Smooth muscle cell (in vitro differentiated cells): ENCODE measurements at regions not wholly inside any gene's neighbourhood (a gene's known extent, or its start where the extent isn't known, plus 50 kb on each side); places are given as distances from the start of the nearest gene placed in this dataset.

ENCODE experiments used
- DNase-seq: peaks from one replicate; lab custom pipeline; 2025; ENCODE audit not compliant: unreplicated experiment; lab: John Stamatoyannopoulos, UW
- H2AFZ ChIP-seq: fragments of 200-600 bp; sonication (generic); 2 replicates; pipeline ENCODE4 v1.6.0; 2016; ENCODE audit warnings: antibody characterized with exemption, low read depth, mild to moderate bottlenecking
- H3F3A ChIP-seq: fragments of 200-600 bp; sonication (generic); 2 replicates; pipeline ENCODE4 v1.6.0; 2017; ENCODE audit warnings: antibody characterized with exemption, low read depth
- H3K27ac ChIP-seq: fragments of 200-600 bp; sonication (generic); 2 replicates; pipeline ENCODE4 v1.5.1; 2016; ENCODE audit warnings: low read depth, mild to moderate bottlenecking
- H3K27me3 ChIP-seq: fragments of 200-600 bp; sonication (generic); 2 replicates; pipeline ENCODE4 v1.6.1; 2016; ENCODE audit warnings: low read depth, mild to moderate bottlenecking
- H3K36me3 ChIP-seq: fragments of 200-600 bp; sonication (generic); 2 replicates; pipeline ENCODE4 v1.5.1; 2016; ENCODE audit warnings: low read depth
- H3K4me1 ChIP-seq: fragments of 200-600 bp; sonication (generic); 2 replicates; pipeline ENCODE4 v1.5.1; 2016; ENCODE audit warnings: low read depth
- H3K4me2 ChIP-seq: fragments of 200-600 bp; sonication (generic); 2 replicates; pipeline ENCODE4 v1.6.0; 2016; ENCODE audit warnings: mild to moderate bottlenecking
- H3K4me3 ChIP-seq: fragments of 200-600 bp; sonication (generic); 2 replicates; pipeline ENCODE4 v1.5.1; 2016; ENCODE audit warnings: mild to moderate bottlenecking
- H3K79me2 ChIP-seq: fragments of 200-600 bp; sonication (generic); 2 replicates; pipeline ENCODE4 v1.6.0; 2016; ENCODE audit warnings: low read depth, mild to moderate bottlenecking
- H3K9ac ChIP-seq: fragments of 200-600 bp; sonication (generic); 2 replicates; pipeline ENCODE4 v1.6.0; 2016; ENCODE audit warnings: low read depth
- H3K9me3 ChIP-seq: fragments of 200-600 bp; sonication (generic); replicated peaks from 2 replicates; pipeline ENCODE4 v1.5.1; 2016; ENCODE audit warnings: low read depth
- H4K20me1 ChIP-seq: fragments of 200-600 bp; sonication (generic); 2 replicates; pipeline ENCODE4 v1.6.0; 2016; ENCODE audit warnings: low read depth
- CTCF ChIP-seq: fragments of 200-600 bp; sonication (generic); IDR thresholded peaks from 2 replicates; pipeline ENCODE4 v1.5.1; 2017; ENCODE audit warnings: borderline replicate concordance, mild to moderate bottlenecking, antibody characterized with exemption; ENCODE audit not compliant: insufficient read depth, poor library complexity, severe bottlenecking
- WGBS: methylation state at CpG from one replicate; pipeline ENCODE4 v1.1.7; 2016; ENCODE audit warnings: low lambda C conversion rate; 5-methylcytosine and 5-hydroxymethylcytosine counted together

DNA sequence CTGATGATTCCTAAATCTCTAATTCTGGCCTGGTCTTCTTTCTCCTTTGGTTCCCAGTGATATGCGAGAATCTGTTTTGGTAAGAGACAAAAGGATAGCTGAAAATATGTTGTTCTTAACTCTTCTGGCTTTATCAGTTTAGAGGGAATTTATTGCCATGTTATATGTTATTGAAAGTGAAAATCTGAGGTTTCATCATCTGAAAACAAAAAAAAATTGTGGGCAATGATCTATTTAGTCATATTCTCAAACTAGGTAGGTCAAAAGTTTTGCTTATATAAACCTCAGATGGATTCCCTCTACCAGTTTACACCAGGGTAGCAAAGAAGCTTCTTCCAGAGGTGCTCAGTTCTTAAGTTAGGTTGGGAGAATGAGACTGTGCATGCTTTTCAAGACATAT lies 103.6 kb downstream of the ITM2A start:
- H3K9me3 ChIP-seq: no peaks in the 10 kb centered on the region
- H3F3A ChIP-seq: no peaks in the 10 kb centered on the region
- 81% methylated on average over 1 of the region's 1 CpG for WGBS
- H3K9ac ChIP-seq: no peak overlapping the region
- H4K20me1 ChIP-seq: no peaks in the 10 kb centered on the region
- no peak overlapping the region for H3K4me2 ChIP-seq
- DNase-seq: no peak
- no peaks in the 10 kb centered on the region for H3K27me3 ChIP-seq
- H3K36me3 ChIP-seq: no peaks in the 10 kb centered on the region
- no peaks in the 10 kb centered on the region for H3K4me1 ChIP-seq
- H2AFZ ChIP-seq: no peak overlapping the region
- no peaks in the 10 kb centered on the region for H3K79me2 ChIP-seq
- TF ChIP-seq CTCF: no peak
- no peak overlapping the region for H3K4me3 ChIP-seq
- no peak overlapping the region for H3K27ac ChIP-seq

DNA sequence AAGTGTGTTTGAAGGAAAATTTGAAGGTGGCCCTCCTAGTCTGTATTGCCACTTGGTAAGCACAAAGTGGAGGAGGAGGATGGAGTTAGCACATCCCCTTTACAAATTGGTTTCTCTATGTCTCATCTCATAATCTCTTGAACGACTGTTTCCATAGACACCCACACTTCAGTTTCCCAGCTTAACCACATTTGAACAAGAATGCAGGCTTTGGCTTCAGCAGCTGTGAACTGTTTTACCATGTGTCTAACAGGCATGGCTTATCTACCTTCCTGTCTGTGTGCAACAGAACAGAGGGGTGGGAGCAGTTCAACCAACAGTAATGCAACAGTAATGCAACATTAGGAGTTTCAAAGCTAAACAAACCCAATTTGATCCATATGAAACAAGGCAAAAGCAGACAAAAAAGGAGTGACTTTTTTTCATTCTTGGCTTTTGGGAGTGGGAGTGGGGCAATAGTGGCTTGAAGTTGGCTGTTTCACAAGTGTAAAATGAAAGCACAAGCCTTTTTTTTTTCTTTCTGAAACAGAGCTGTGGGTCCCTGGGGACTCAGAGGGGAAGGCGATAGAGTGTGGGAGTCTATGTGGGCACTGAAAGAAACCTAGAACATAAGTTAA lies 108.0 kb downstream of the ITM2A start:
- Histone ChIP-seq H3K4me2 (peak overlapping the region; percentile 42), H3K4me1 (no peaks in the 10 kb centered on the region), H3K4me3 (no peak overlapping the region), H4K20me1 (no peaks in the 10 kb centered on the region), H3K36me3 (no peaks in the 10 kb centered on the region), H3K9me3 (no peaks in the 10 kb centered on the region), H3K9ac (no peak overlapping the region), H3F3A (no peaks in the 10 kb centered on the region), H3K79me2 (no peaks in the 10 kb centered on the region), H3K27me3 (no peaks in the 10 kb centered on the region), H2AFZ (no peak overlapping the region), H3K27ac (no peak overlapping the region)
- WGBS: 39% methylated on average over 2 of the region's 2 CpGs
- DNase-seq: no peak
- TF ChIP-seq CTCF: no peak

DNA sequence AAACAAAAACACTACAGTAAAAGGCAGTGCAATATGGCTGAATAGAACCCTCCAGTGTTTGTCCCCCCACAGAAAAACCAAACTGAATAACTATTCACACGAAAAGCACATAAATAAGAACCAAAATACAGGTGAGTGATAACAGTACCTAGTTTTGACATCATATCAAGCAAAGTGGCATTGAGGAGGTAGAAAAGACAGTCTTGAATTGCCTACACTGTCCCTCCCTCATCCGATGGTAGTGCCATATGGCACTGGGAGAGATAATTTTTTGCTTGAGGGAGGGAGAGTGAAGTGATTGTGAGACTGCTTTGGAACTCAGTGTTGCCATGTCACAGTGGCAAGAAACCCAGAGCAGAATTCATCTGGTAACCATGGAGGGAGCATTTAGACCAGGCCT lies 99.2 kb downstream of the GPR174 start:
- Histone ChIP-seq H3K27ac (no peak overlapping the region), H3K79me2 (no peaks in the 10 kb centered on the region), H2AFZ (no peak overlapping the region), H3K9me3 (no peaks in the 10 kb centered on the region), H3K27me3 (no peaks in the 10 kb centered on the region), H3K4me1 (no peaks in the 10 kb centered on the region), H4K20me1 (no peaks in the 10 kb centered on the region), H3K36me3 (no peaks in the 10 kb centered on the region), H3K9ac (no peak overlapping the region), H3K4me3 (no peak overlapping the region), H3F3A (no peaks in the 10 kb centered on the region), H3K4me2 (no peak overlapping the region)
- no peak for TF ChIP-seq CTCF
- 61% methylated on average over 2 of the region's 2 CpGs for WGBS
- DNase-seq: no peak

GRCh38 chrX:79235899-79236298 lies 91.4 kb downstream of the GPR174 start:
- Histone ChIP-seq H3K4me3 (no peak overlapping the region), H4K20me1 (no peaks in the 10 kb centered on the region), H2AFZ (no peak overlapping the region), H3K4me2 (no peak overlapping the region), H3K9me3 (no peaks in the 10 kb centered on the region), H3K79me2 (no peaks in the 10 kb centered on the region), H3K36me3 (no peaks in the 10 kb centered on the region), H3K27me3 (no peaks in the 10 kb centered on the region), H3K9ac (no peak overlapping the region), H3K4me1 (no peaks in the 10 kb centered on the region), H3F3A (no peaks in the 10 kb centered on the region), H3K27ac (no peak overlapping the region)
- 76% methylated on average over 3 of the region's 3 CpGs for WGBS
- no peak for DNase-seq
- no peak for TF ChIP-seq CTCF
